ENCODE measurements at regions not wholly inside any gene's neighbourhood (a gene's known extent, or its start where the extent isn't known, plus 50 kb on each side); places are given as distances from the start of the nearest gene placed in this dataset.

- H3K27ac ChIP-seq (ENCODE audit: low read depth in 1 of 2, low read length in 2 of 2) = no peak overlapping the region
- no peaks in the 10 kb centered on the region for H3K36me3 ChIP-seq (ENCODE audit: control insufficient read depth in 1 of 2, insufficient read depth in 2 of 2, low read length in 1 of 2)
- peak in 1 of 2 donors; percentile 66 for DNase-seq
- H3K4me1 ChIP-seq (ENCODE audit: control insufficient read depth in 1 of 2, insufficient read depth in 2 of 2, low read length in 2 of 2) = no peaks in the 10 kb centered on the region
- WGBS, 2 donors = 92 to 93% methylated on average over 17 of the region's 17 CpGs
- H3K9me3 ChIP-seq (ENCODE audit: control insufficient read depth, low read length) = peaks cover 4% of the 10 kb centered on the region
- intact Hi-C loops (cut with DNase I) = no loop called here
- H3K4me3 ChIP-seq (ENCODE audit: low read length in 2 of 2) = no peak overlapping the region
- no peaks in the 10 kb centered on the region for H3K27me3 ChIP-seq (ENCODE audit: control insufficient read depth in 1 of 2, insufficient read depth in 2 of 2, low read length in 1 of 2)
- no peak for ATAC-seq (ENCODE audit: low FRiP score)
Observed at GRCh38 chr5:4643960-4644359, 496.2 kb upstream of the ADAMTS16 start.

GRCh38 chr5:4646715-4647375, 493.3 kb upstream of the ADAMTS16 start:
- Histone ChIP-seq H3K9me3 (ENCODE audit: control insufficient read depth, low read length) (peaks cover 6% of the 10 kb centered on the region), H3K4me3 (ENCODE audit: low read length in 2 of 2) (no peak overlapping the region), H3K27ac (ENCODE audit: low read depth in 1 of 2, low read length in 2 of 2) (no peak overlapping the region), H3K36me3 (ENCODE audit: control insufficient read depth in 1 of 2, insufficient read depth in 2 of 2, low read length in 1 of 2) (no peaks in the 10 kb centered on the region), H3K4me1 (ENCODE audit: control insufficient read depth in 1 of 2, insufficient read depth in 2 of 2, low read length in 2 of 2) (no peaks in the 10 kb centered on the region), H3K27me3 (ENCODE audit: control insufficient read depth in 1 of 2, insufficient read depth in 2 of 2, low read length in 1 of 2) (no peaks in the 10 kb centered on the region)
- DNase-seq (no peak), ATAC-seq (ENCODE audit: low FRiP score) (no peak)
- 19 to 28% methylated on average over 8 of the region's 8 CpGs for WGBS, 2 donors
- intact Hi-C loops (cut with DNase I) = no loop called here

GRCh38 chr5:4647955-4648354, 492.2 kb upstream of the ADAMTS16 start:
- no peaks in the 10 kb centered on the region for H3K4me1 ChIP-seq (ENCODE audit: control insufficient read depth in 1 of 2, insufficient read depth in 2 of 2, low read length in 2 of 2)
- 81 to 85% methylated on average over 7 of the region's 7 CpGs for WGBS, 2 donors

GRCh38 chr5:4651806-4652565, 488.1 kb upstream of the ADAMTS16 start:
- H3K27me3 ChIP-seq (ENCODE audit: control insufficient read depth in 1 of 2, insufficient read depth in 2 of 2, low read length in 1 of 2) = no peaks in the 10 kb centered on the region
- 76% methylated on average over 6 of the region's 6 CpGs for WGBS, 2 donors
- H3K4me1 ChIP-seq (ENCODE audit: control insufficient read depth in 1 of 2, insufficient read depth in 2 of 2, low read length in 2 of 2) = no peaks in the 10 kb centered on the region
- peaks cover 2% of the 10 kb centered on the region for H3K9me3 ChIP-seq (ENCODE audit: control insufficient read depth, low read length)
- ATAC-seq (ENCODE audit: low FRiP score) (no peak), DNase-seq (no peak)
- intact Hi-C loops (cut with DNase I) = no loop called here
- H3K36me3 ChIP-seq (ENCODE audit: control insufficient read depth in 1 of 2, insufficient read depth in 2 of 2, low read length in 1 of 2) = no peaks in the 10 kb centered on the region
- no peak overlapping the region for H3K4me3 ChIP-seq (ENCODE audit: low read length in 2 of 2)
- H3K27ac ChIP-seq (ENCODE audit: low read depth in 1 of 2, low read length in 2 of 2) = no peak overlapping the region

More at GRCh38 chr5:4647955-4648354, 492.2 kb upstream of the ADAMTS16 start:
- intact Hi-C loops (cut with DNase I) = no loop called here
- ATAC-seq (ENCODE audit: low FRiP score) (no peak), DNase-seq (no peak)
- Histone ChIP-seq H3K9me3 (ENCODE audit: control insufficient read depth, low read length) (peaks cover 6% of the 10 kb centered on the region), H3K27me3 (ENCODE audit: control insufficient read depth in 1 of 2, insufficient read depth in 2 of 2, low read length in 1 of 2) (no peaks in the 10 kb centered on the region), H3K4me3 (ENCODE audit: low read length in 2 of 2) (no peak overlapping the region), H3K27ac (ENCODE audit: low read depth in 1 of 2, low read length in 2 of 2) (no peak overlapping the region), H3K36me3 (ENCODE audit: control insufficient read depth in 1 of 2, insufficient read depth in 2 of 2, low read length in 1 of 2) (no peaks in the 10 kb centered on the region)

GRCh38 chr5:4653475-4653874, 486.7 kb upstream of the ADAMTS16 start:
- Histone ChIP-seq H3K27me3 (ENCODE audit: control insufficient read depth in 1 of 2, insufficient read depth in 2 of 2, low read length in 1 of 2) (no peaks in the 10 kb centered on the region), H3K36me3 (ENCODE audit: control insufficient read depth in 1 of 2, insufficient read depth in 2 of 2, low read length in 1 of 2) (no peaks in the 10 kb centered on the region), H3K4me1 (ENCODE audit: control insufficient read depth in 1 of 2, insufficient read depth in 2 of 2, low read length in 2 of 2) (no peaks in the 10 kb centered on the region), H3K27ac (ENCODE audit: low read depth in 1 of 2, low read length in 2 of 2) (no peak overlapping the region), H3K9me3 (ENCODE audit: control insufficient read depth, low read length) (peaks cover 4% of the 10 kb centered on the region), H3K4me3 (ENCODE audit: low read length in 2 of 2) (no peak overlapping the region)
- intact Hi-C loops (cut with DNase I) = no loop called here
- ATAC-seq (ENCODE audit: low FRiP score) = no peak
- 79% methylated on average over 1 of the region's 1 CpG for WGBS, 2 donors
- DNase-seq = no peak

- Histone ChIP-seq H3K36me3 (ENCODE audit: control insufficient read depth in 1 of 2, insufficient read depth in 2 of 2, low read length in 1 of 2) (no peaks in the 10 kb centered on the region), H3K4me3 (ENCODE audit: low read length in 2 of 2) (no peak overlapping the region), H3K4me1 (ENCODE audit: control insufficient read depth in 1 of 2, insufficient read depth in 2 of 2, low read length in 2 of 2) (no peaks in the 10 kb centered on the region), H3K9me3 (ENCODE audit: control insufficient read depth, low read length) (peaks cover 2% of the 10 kb centered on the region), H3K27ac (ENCODE audit: low read depth in 1 of 2, low read length in 2 of 2) (no peak overlapping the region), H3K27me3 (ENCODE audit: control insufficient read depth in 1 of 2, insufficient read depth in 2 of 2, low read length in 1 of 2) (no peaks in the 10 kb centered on the region)
- intact Hi-C loops (cut with DNase I) = no loop called here
- WGBS, 2 donors = 67 to 76% methylated on average over 1 of the region's 1 CpG
- DNase-seq = no peak
- ATAC-seq (ENCODE audit: low FRiP score) = no peak
Observed at GRCh38 chr5:4659851-4660250, 480.3 kb upstream of the ADAMTS16 start.

GRCh38 chr5:4661326-4661725, 478.8 kb upstream of the ADAMTS16 start:
- Histone ChIP-seq H3K27ac (ENCODE audit: low read depth in 1 of 2, low read length in 2 of 2) (no peak overlapping the region), H3K27me3 (ENCODE audit: control insufficient read depth in 1 of 2, insufficient read depth in 2 of 2, low read length in 1 of 2) (no peaks in the 10 kb centered on the region), H3K36me3 (ENCODE audit: control insufficient read depth in 1 of 2, insufficient read depth in 2 of 2, low read length in 1 of 2) (no peaks in the 10 kb centered on the region), H3K4me1 (ENCODE audit: control insufficient read depth in 1 of 2, insufficient read depth in 2 of 2, low read length in 2 of 2) (no peaks in the 10 kb centered on the region), H3K9me3 (ENCODE audit: control insufficient read depth, low read length) (peaks cover 2% of the 10 kb centered on the region), H3K4me3 (ENCODE audit: low read length in 2 of 2) (no peak overlapping the region)
- DNase-seq (no peak), ATAC-seq (ENCODE audit: low FRiP score) (no peak)
- intact Hi-C loops (cut with DNase I) = no loop called here
- WGBS, 2 donors = 77 to 82% methylated on average over 8 of the region's 8 CpGs

GRCh38 chr5:4661836-4662235, 478.3 kb upstream of the ADAMTS16 start:
- Histone ChIP-seq H3K27me3 (ENCODE audit: control insufficient read depth in 1 of 2, insufficient read depth in 2 of 2, low read length in 1 of 2) (no peaks in the 10 kb centered on the region), H3K27ac (ENCODE audit: low read depth in 1 of 2, low read length in 2 of 2) (no peak overlapping the region), H3K4me1 (ENCODE audit: control insufficient read depth in 1 of 2, insufficient read depth in 2 of 2, low read length in 2 of 2) (no peaks in the 10 kb centered on the region), H3K4me3 (ENCODE audit: low read length in 2 of 2) (no peak overlapping the region), H3K36me3 (ENCODE audit: control insufficient read depth in 1 of 2, insufficient read depth in 2 of 2, low read length in 1 of 2) (no peaks in the 10 kb centered on the region), H3K9me3 (ENCODE audit: control insufficient read depth, low read length) (peaks cover 2% of the 10 kb centered on the region)
- no peak for DNase-seq
- 30% methylated on average over 7 of the region's 7 CpGs for WGBS, 2 donors
- intact Hi-C loops (cut with DNase I) = no loop called here
- ATAC-seq (ENCODE audit: low FRiP score) = no peak

- no peak for DNase-seq
- Histone ChIP-seq H3K4me3 (ENCODE audit: low read length in 2 of 2) (no peak overlapping the region), H3K27me3 (ENCODE audit: control insufficient read depth in 1 of 2, insufficient read depth in 2 of 2, low read length in 1 of 2) (no peaks in the 10 kb centered on the region), H3K27ac (ENCODE audit: low read depth in 1 of 2, low read length in 2 of 2) (no peak overlapping the region), H3K4me1 (ENCODE audit: control insufficient read depth in 1 of 2, insufficient read depth in 2 of 2, low read length in 2 of 2) (no peaks in the 10 kb centered on the region), H3K36me3 (ENCODE audit: control insufficient read depth in 1 of 2, insufficient read depth in 2 of 2, low read length in 1 of 2) (no peaks in the 10 kb centered on the region), H3K9me3 (ENCODE audit: control insufficient read depth, low read length) (peaks cover 2% of the 10 kb centered on the region)
- intact Hi-C loops (cut with DNase I) = no loop called here
- ATAC-seq (ENCODE audit: low FRiP score) = no peak
- WGBS, 2 donors = 80 to 87% methylated on average over 5 of the region's 5 CpGs
Observed at GRCh38 chr5:4662756-4663155, 477.4 kb upstream of the ADAMTS16 start.
